Lower leg skin (tissue), 3 donors: ENCODE measurements at regions not wholly inside any gene's neighbourhood (a gene's known extent, or its start where the extent isn't known, plus 50 kb on each side); places are given as distances from the start of the nearest gene placed in this dataset.

ENCODE experiments used
- POLR2A ChIP-seq, 2 donors: fragments of 450-650 bp; IDR thresholded peaks; one replicate each; pipeline ENCODE4 v1.6.1; 2016 to 2017; ENCODE audit warnings: antibody characterized with exemption in 2 of 2, mild to moderate bottlenecking in 1 of 2, moderate library complexity in 1 of 2
- TF ChIP-seq, protein P1 (sequence below), 3 donors: fragments of 450-650 bp; IDR thresholded peaks; one replicate each; pipeline ENCODE4 v1.5.1; 2016; ENCODE audit warnings: antibody characterized with exemption in 3 of 3, mild to moderate bottlenecking in 3 of 3, moderate library complexity in 2 of 3

DNA sequence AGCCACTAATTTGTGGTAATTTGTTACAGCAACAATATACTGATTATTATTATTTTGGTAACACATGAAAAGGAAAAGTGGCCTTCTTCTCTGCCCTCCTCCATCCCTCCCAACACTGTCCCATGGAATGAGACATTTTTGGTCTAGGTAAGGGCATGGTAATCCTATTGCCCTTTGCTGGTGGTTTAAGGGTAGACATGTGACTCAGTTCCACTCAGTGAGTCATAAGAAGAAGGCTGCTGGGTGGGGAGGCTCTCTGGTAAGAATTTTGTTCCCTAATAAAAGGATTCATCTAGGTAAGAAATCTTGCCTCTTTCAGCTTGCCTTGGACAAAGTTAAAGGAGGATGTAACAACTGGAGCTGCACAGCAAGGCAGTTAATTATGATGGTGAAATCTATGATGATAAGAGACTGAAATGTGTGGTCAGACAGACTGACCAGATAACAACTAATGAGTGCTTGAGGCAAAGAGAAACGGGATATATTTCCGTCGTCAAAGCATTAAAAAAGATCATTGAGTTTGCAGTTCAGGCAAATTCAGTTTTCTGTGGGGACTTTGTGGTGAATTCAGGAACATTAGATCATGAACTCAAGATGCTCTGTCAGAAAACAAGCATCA is 232.0 kb upstream of the KCNK2 start:
- TF ChIP-seq, protein P1, sequence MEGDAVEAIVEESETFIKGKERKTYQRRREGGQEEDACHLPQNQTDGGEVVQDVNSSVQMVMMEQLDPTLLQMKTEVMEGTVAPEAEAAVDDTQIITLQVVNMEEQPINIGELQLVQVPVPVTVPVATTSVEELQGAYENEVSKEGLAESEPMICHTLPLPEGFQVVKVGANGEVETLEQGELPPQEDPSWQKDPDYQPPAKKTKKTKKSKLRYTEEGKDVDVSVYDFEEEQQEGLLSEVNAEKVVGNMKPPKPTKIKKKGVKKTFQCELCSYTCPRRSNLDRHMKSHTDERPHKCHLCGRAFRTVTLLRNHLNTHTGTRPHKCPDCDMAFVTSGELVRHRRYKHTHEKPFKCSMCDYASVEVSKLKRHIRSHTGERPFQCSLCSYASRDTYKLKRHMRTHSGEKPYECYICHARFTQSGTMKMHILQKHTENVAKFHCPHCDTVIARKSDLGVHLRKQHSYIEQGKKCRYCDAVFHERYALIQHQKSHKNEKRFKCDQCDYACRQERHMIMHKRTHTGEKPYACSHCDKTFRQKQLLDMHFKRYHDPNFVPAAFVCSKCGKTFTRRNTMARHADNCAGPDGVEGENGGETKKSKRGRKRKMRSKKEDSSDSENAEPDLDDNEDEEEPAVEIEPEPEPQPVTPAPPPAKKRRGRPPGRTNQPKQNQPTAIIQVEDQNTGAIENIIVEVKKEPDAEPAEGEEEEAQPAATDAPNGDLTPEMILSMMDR (IDR thresholded peaks at IDR 0.05) = no peak
- TF ChIP-seq POLR2A (IDR thresholded peaks at IDR 0.05) = no peak
